Naive B cell (primary cell): ENCODE measurements at regions not wholly inside any gene's neighbourhood (a gene's known extent, or its start where the extent isn't known, plus 50 kb on each side); places are given as distances from the start of the nearest gene placed in this dataset.
"Not testable (repeated sequence)": the region's sequence is repeated elsewhere in the genome, so short reads cannot be mapped to it uniquely, and the experiment has no call there.

Experiments
- ATAC-seq, 2 donors: fragments of 150-1000 bp; cut with Tn5 transposase; 2 replicates each; pipeline ENCODE4 v1.10.0; 2021; ENCODE audit warnings: low read depth in 2 of 2, mild to moderate bottlenecking in 2 of 2, moderate library complexity in 2 of 2
- DNase-seq: peaks from one replicate; pipeline ENCODE4 v3.0.0; 2022
- H3K27ac Mint-ChIP-seq, 6 donors: one replicate each; pipeline ENCODE4 v1.8.0; 2020 to 2022; ENCODE audit warnings: mild to moderate bottlenecking in 6 of 6, mixed read lengths in 6 of 6, moderate library complexity in 5 of 6, inconsistent platforms in 2 of 6
- H3K27me3 Mint-ChIP-seq, 3 donors: one replicate each; pipeline ENCODE4 v1.8.0; 2021 to 2022; ENCODE audit warnings: mixed read lengths in 3 of 3, mild to moderate bottlenecking in 1 of 3
- H3K36me3 Mint-ChIP-seq, 2 donors: one replicate each; pipeline ENCODE4 v1.8.0; 2020 to 2022; ENCODE audit warnings: mixed read lengths in 2 of 2, inconsistent platforms in 1 of 2, mild to moderate bottlenecking in 1 of 2
- H3K4me1 Mint-ChIP-seq, 3 donors: one replicate each; pipeline ENCODE4 v1.8.0; 2020 to 2022; ENCODE audit warnings: mixed read lengths in 3 of 3, inconsistent platforms in 1 of 3, mild to moderate bottlenecking in 1 of 3, moderate library complexity in 1 of 3
- H3K4me3 Mint-ChIP-seq, 8 donors: one replicate each; pipeline ENCODE4 v1.8.0; 2020 to 2022; ENCODE audit warnings: mild to moderate bottlenecking in 8 of 8, mixed read lengths in 8 of 8, moderate library complexity in 8 of 8, inconsistent platforms in 2 of 8
- H3K9me3 Mint-ChIP-seq, 7 donors: one replicate each; pipeline ENCODE4 v1.8.0; 2020 to 2022; ENCODE audit warnings: mixed read lengths in 7 of 7, mild to moderate bottlenecking in 5 of 7, inconsistent platforms in 2 of 7, moderate library complexity in 1 of 7

GRCh38 chr11:67850747-67851146, 153.2 kb downstream of the UNC93B1 start:
- peaks cover 32 to 55% (median 37%) of the 10 kb centered on the region in 3 donors for H3K27me3 Mint-ChIP-seq
- not testable (repeated sequence) for H3K27ac Mint-ChIP-seq, H3K4me1 Mint-ChIP-seq, H3K36me3 Mint-ChIP-seq, DNase-seq, ATAC-seq, H3K9me3 Mint-ChIP-seq, H3K4me3 Mint-ChIP-seq

GRCh38 chr11:67849766-67850165, 154.1 kb downstream of the UNC93B1 start:
- not testable (repeated sequence) for H3K4me1 Mint-ChIP-seq, H3K9me3 Mint-ChIP-seq, ATAC-seq, DNase-seq, H3K36me3 Mint-ChIP-seq, H3K27ac Mint-ChIP-seq, H3K4me3 Mint-ChIP-seq
- H3K27me3 Mint-ChIP-seq = peaks cover 24 to 46% (median 27%) of the 10 kb centered on the region in 3 donors

- H3K27ac Mint-ChIP-seq, H3K4me1 Mint-ChIP-seq, DNase-seq, H3K36me3 Mint-ChIP-seq, H3K9me3 Mint-ChIP-seq, ATAC-seq, H3K4me3 Mint-ChIP-seq: not testable (repeated sequence)
- H3K27me3 Mint-ChIP-seq = peaks cover 11 to 30% (median 14%) of the 10 kb centered on the region in 3 donors
Observed at GRCh38 chr11:67847896-67848875, 155.7 kb downstream of the UNC93B1 start.

- not testable (repeated sequence) for H3K4me3 Mint-ChIP-seq, H3K4me1 Mint-ChIP-seq, ATAC-seq, H3K36me3 Mint-ChIP-seq, H3K9me3 Mint-ChIP-seq, DNase-seq, H3K27ac Mint-ChIP-seq
- H3K27me3 Mint-ChIP-seq = peaks cover 11 to 25% (median 21%) of the 10 kb centered on the region in 3 donors
Observed at GRCh38 chr11:67846303-67846702, 157.6 kb downstream of the UNC93B1 start.

GRCh38 chr11:67845296-67845695, 158.6 kb downstream of the UNC93B1 start:
- not testable (repeated sequence) for H3K9me3 Mint-ChIP-seq, H3K4me1 Mint-ChIP-seq, H3K36me3 Mint-ChIP-seq, H3K27ac Mint-ChIP-seq, H3K4me3 Mint-ChIP-seq, DNase-seq, ATAC-seq
- peaks cover 11 to 31% (median 27%) of the 10 kb centered on the region in 3 donors for H3K27me3 Mint-ChIP-seq

- not testable (repeated sequence) for H3K27ac Mint-ChIP-seq, H3K36me3 Mint-ChIP-seq, DNase-seq, H3K4me3 Mint-ChIP-seq, H3K9me3 Mint-ChIP-seq, ATAC-seq, H3K4me1 Mint-ChIP-seq
- peaks cover 11 to 31% (median 29%) of the 10 kb centered on the region in 3 donors for H3K27me3 Mint-ChIP-seq
Observed at GRCh38 chr11:67840599-67840998, 163.3 kb downstream of the UNC93B1 start.

- H3K27ac Mint-ChIP-seq, H3K4me1 Mint-ChIP-seq, H3K9me3 Mint-ChIP-seq, ATAC-seq, H3K4me3 Mint-ChIP-seq, DNase-seq, H3K36me3 Mint-ChIP-seq: not testable (repeated sequence)
- H3K27me3 Mint-ChIP-seq = peaks cover 28 to 66% (median 52%) of the 10 kb centered on the region in 3 donors
Observed at GRCh38 chr11:67830152-67830551, 155.7 kb upstream of the ALDH3B2 start.

- H3K27me3 Mint-ChIP-seq = peaks cover 29 to 70% (median 60%) of the 10 kb centered on the region in 3 donors
- not testable (repeated sequence) for DNase-seq, H3K4me3 Mint-ChIP-seq, ATAC-seq, H3K36me3 Mint-ChIP-seq, H3K27ac Mint-ChIP-seq, H3K9me3 Mint-ChIP-seq
- peaks cover 0 to 12% (median 10%) of the 10 kb centered on the region in 3 donors for H3K4me1 Mint-ChIP-seq
Observed at GRCh38 chr11:67826951-67827296, 152.5 kb upstream of the ALDH3B2 start.

GRCh38 chr11:67826028-67826950, 151.9 kb upstream of the ALDH3B2 start:
- H3K9me3 Mint-ChIP-seq, DNase-seq, ATAC-seq, H3K36me3 Mint-ChIP-seq: not testable (repeated sequence)
- H3K27ac Mint-ChIP-seq = peak overlapping the region in 1 of 6 donors; percentile 70
- H3K27me3 Mint-ChIP-seq = peaks cover 27 to 68% (median 60%) of the 10 kb centered on the region in 3 donors
- H3K4me1 Mint-ChIP-seq = peaks cover 0 to 12% (median 10%) of the 10 kb centered on the region in 3 donors
- H3K4me3 Mint-ChIP-seq = peak overlapping the region in 1 of 8 donors; percentile 2

- ATAC-seq, H3K27ac Mint-ChIP-seq, H3K4me3 Mint-ChIP-seq, H3K9me3 Mint-ChIP-seq, H3K36me3 Mint-ChIP-seq, DNase-seq: not testable (repeated sequence)
- H3K27me3 Mint-ChIP-seq = peaks cover 27 to 68% (median 64%) of the 10 kb centered on the region in 3 donors
- peaks cover 0 to 12% (median 10%) of the 10 kb centered on the region in 3 donors for H3K4me1 Mint-ChIP-seq
Observed at GRCh38 chr11:67824861-67825260, 150.4 kb upstream of the ALDH3B2 start.

GRCh38 chr11:67820081-67820480, 145.7 kb upstream of the ALDH3B2 start:
- ATAC-seq = no peak
- Mint-ChIP-seq H3K27ac (no peak overlapping the region), H3K4me1 (peaks cover 0 to 2% (median 0%) of the 10 kb centered on the region in 3 donors), H3K9me3 (no peaks in the 10 kb centered on the region), H3K27me3 (peaks cover 6 to 39% (median 28%) of the 10 kb centered on the region in 3 donors), H3K36me3 (no peaks in the 10 kb centered on the region), H3K4me3 (no peak overlapping the region)
- no peak for DNase-seq

- not testable (repeated sequence) for H3K27ac Mint-ChIP-seq, DNase-seq, H3K4me1 Mint-ChIP-seq, H3K36me3 Mint-ChIP-seq, ATAC-seq, H3K4me3 Mint-ChIP-seq, H3K9me3 Mint-ChIP-seq
- H3K27me3 Mint-ChIP-seq = peaks cover 0 to 27% (median 15%) of the 10 kb centered on the region in 3 donors
Observed at GRCh38 chr11:67817558-67817957, 143.1 kb upstream of the ALDH3B2 start.

- H3K9me3 Mint-ChIP-seq, ATAC-seq, H3K36me3 Mint-ChIP-seq, DNase-seq, H3K4me3 Mint-ChIP-seq, H3K27ac Mint-ChIP-seq: not testable (repeated sequence)
- H3K4me1 Mint-ChIP-seq = peaks cover 4 to 11% (median 6%) of the 10 kb centered on the region in 3 donors
- H3K27me3 Mint-ChIP-seq = peaks cover 5 to 14% (median 8%) of the 10 kb centered on the region in 3 donors
Observed at GRCh38 chr11:67809301-67809700, 134.9 kb upstream of the ALDH3B2 start.
